Type B pancreatic cell (in vitro differentiated cells): ENCODE measurements at regions not wholly inside any gene's neighbourhood (a gene's known extent, or its start where the extent isn't known, plus 50 kb on each side); places are given as distances from the start of the nearest gene placed in this dataset.

Experiments used
- DNase-seq: peaks from one replicate; pipeline ENCODE4 v3.0.0; 2021; ENCODE audit warnings: mixed read lengths; ENCODE audit not compliant: unreplicated experiment; ENCODE audit errors: extremely low spot score
- H3K27ac Mint-ChIP-seq: 2 replicates; pipeline ENCODE4 v1.8.0; 2021; ENCODE audit warnings: mild to moderate bottlenecking, mixed read lengths
- H3K27me3 Mint-ChIP-seq: 2 replicates; pipeline ENCODE4 v1.8.0; 2021; ENCODE audit warnings: mixed read lengths
- H3K36me3 Mint-ChIP-seq: 2 replicates; pipeline ENCODE4 v1.8.0; 2021; ENCODE audit warnings: mixed read lengths
- H3K4me1 Mint-ChIP-seq: one replicate; pipeline ENCODE4 v1.8.0; 2021; ENCODE audit warnings: mixed read lengths; ENCODE audit not compliant: unreplicated experiment
- H3K4me3 Mint-ChIP-seq: 2 replicates; pipeline ENCODE4 v1.8.0; 2021; ENCODE audit warnings: mild to moderate bottlenecking, mixed read lengths
- H3K9me3 Mint-ChIP-seq: 2 replicates; pipeline ENCODE4 v1.8.0; 2021; ENCODE audit warnings: mixed read lengths
- TF ChIP-seq, protein P1 (sequence below): fragments of 200-600 bp; sonication (generic); conservative IDR thresholded peaks from 2 replicates; pipeline ENCODE4 v1.5.0; 2021; ENCODE audit warnings: antibody characterized with exemption, mild to moderate bottlenecking

DNA sequence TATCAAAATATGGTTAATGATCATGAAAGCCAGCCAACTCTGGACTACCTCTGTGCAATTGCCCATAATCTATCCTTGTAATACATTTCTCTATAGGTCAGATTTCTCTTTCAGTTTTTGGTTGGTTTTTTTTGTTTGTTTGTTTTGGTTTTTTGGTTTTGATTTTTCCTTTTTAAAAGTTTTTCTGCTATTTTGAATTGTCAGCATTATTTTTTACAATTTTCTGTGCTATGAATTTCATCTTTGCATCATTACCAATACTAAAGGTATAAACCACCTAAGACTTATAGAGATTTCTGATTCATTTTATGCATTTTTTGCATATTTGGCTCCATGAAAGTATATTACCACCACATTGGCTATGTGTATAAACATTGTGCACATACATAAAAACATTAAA, 799.6 kb downstream of the ADGRL2 start:
- H3K4me1 Mint-ChIP-seq, result no peaks in the 10 kb centered on the region
- no peak overlapping the region for H3K27ac Mint-ChIP-seq
- no peak for DNase-seq
- no peaks in the 10 kb centered on the region for H3K27me3 Mint-ChIP-seq
- no peak overlapping the region for H3K4me3 Mint-ChIP-seq
- TF ChIP-seq, protein P1, sequence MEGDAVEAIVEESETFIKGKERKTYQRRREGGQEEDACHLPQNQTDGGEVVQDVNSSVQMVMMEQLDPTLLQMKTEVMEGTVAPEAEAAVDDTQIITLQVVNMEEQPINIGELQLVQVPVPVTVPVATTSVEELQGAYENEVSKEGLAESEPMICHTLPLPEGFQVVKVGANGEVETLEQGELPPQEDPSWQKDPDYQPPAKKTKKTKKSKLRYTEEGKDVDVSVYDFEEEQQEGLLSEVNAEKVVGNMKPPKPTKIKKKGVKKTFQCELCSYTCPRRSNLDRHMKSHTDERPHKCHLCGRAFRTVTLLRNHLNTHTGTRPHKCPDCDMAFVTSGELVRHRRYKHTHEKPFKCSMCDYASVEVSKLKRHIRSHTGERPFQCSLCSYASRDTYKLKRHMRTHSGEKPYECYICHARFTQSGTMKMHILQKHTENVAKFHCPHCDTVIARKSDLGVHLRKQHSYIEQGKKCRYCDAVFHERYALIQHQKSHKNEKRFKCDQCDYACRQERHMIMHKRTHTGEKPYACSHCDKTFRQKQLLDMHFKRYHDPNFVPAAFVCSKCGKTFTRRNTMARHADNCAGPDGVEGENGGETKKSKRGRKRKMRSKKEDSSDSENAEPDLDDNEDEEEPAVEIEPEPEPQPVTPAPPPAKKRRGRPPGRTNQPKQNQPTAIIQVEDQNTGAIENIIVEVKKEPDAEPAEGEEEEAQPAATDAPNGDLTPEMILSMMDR, result no peak
- no peaks in the 10 kb centered on the region for H3K36me3 Mint-ChIP-seq
- H3K9me3 Mint-ChIP-seq, result no peaks in the 10 kb centered on the region

DNA sequence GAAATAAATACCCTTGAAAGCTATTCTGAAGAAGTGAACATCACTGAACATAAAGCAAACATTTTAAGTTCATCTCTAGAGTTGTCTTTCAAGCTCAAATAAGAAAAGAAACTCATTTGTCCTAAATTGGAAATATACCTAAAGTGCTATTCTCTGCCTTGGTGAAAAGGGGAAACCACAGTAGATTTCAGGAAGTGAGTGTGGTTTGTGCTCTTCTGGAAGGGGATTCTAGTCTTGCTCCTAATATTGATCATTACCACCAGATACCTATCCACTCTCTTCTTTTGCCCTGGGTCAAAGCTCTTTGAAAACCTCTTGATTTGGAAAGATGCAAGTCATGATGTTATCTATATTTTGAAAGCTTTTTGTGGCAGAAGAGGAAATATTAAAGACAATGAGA, 798.1 kb downstream of the ADGRL2 start:
- Mint-ChIP-seq H3K4me1 (no peaks in the 10 kb centered on the region), H3K27ac (no peak overlapping the region), H3K27me3 (no peaks in the 10 kb centered on the region), H3K4me3 (no peak overlapping the region), H3K36me3 (no peaks in the 10 kb centered on the region), H3K9me3 (no peaks in the 10 kb centered on the region)
- DNase-seq, result no peak
- TF ChIP-seq, protein P1, result no peak

DNA sequence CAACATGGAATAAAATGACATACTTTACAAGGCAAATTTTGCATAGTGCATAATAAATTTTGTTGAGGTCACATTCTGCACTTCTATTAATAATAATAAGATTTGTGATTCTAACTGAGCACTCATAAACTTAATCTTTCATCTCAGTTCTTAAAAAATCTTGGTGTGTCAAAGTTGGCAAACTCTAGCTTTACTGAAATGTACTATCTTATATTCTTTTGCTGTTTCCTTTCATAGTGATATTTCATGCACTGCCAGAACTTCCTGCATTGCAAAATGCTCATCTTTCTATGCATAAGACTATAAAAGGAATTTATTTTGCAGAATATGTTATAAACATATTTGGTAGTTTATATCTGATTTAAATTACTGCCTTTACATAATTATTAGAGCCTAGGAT, 797.6 kb downstream of the ADGRL2 start:
- no peaks in the 10 kb centered on the region for H3K27me3 Mint-ChIP-seq

DNA sequence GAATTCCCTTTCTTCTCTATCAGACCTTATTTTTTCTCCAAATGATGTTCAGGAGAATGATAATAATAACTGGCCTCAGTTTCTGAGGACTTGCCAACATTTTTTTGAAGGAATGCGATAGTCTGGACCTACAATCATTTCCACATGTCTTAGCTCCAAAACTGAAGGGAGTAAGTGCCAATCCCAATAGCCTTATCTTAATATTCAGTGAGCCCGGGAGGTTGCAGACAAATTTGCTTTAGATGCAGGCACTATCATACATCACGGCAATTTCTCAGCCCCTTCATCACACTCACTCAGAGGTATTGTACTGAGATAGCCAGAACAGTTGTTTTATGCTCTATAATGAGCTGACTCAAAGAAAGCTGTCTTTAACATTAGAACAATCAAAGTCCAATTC, 796.9 kb downstream of the ADGRL2 start:
- Mint-ChIP-seq H3K4me1 (no peaks in the 10 kb centered on the region), H3K36me3 (no peaks in the 10 kb centered on the region), H3K27me3 (no peaks in the 10 kb centered on the region), H3K4me3 (no peak overlapping the region), H3K27ac (no peak overlapping the region), H3K9me3 (peaks cover 3% of the 10 kb centered on the region)
- no peak for DNase-seq
- TF ChIP-seq, protein P1, result no peak

More for the DNA sequence above, 797.6 kb downstream of the ADGRL2 start:
- no peaks in the 10 kb centered on the region for H3K36me3 Mint-ChIP-seq
- H3K4me3 Mint-ChIP-seq, result no peak overlapping the region
- no peak overlapping the region for H3K27ac Mint-ChIP-seq
- no peaks in the 10 kb centered on the region for H3K9me3 Mint-ChIP-seq
- TF ChIP-seq, protein P1, result no peak
- no peaks in the 10 kb centered on the region for H3K4me1 Mint-ChIP-seq
- DNase-seq, result no peak

DNA sequence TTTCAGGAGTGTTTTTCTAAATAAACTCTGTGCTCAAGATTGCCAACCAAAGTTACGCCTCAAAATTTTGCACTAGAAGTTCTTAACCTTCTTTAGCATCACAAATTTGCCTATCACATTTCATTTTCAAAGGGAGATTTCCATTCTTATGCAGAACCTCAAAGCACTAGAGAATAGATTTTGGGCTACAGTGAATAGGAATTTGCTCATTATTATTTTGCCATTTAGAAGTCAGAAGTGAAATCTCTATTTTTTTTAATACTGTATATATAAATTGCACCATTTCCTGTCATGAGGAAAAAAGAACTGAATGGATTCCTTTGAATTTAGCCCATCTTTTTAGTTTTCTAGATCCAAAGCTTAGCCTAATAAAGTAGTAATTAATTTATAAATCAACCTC, 796.4 kb downstream of the ADGRL2 start:
- Mint-ChIP-seq H3K4me3 (no peak overlapping the region), H3K36me3 (no peaks in the 10 kb centered on the region), H3K9me3 (peaks cover 3% of the 10 kb centered on the region), H3K27me3 (no peaks in the 10 kb centered on the region), H3K4me1 (no peaks in the 10 kb centered on the region), H3K27ac (no peak overlapping the region)
- TF ChIP-seq, protein P1, result no peak
- no peak for DNase-seq

DNA sequence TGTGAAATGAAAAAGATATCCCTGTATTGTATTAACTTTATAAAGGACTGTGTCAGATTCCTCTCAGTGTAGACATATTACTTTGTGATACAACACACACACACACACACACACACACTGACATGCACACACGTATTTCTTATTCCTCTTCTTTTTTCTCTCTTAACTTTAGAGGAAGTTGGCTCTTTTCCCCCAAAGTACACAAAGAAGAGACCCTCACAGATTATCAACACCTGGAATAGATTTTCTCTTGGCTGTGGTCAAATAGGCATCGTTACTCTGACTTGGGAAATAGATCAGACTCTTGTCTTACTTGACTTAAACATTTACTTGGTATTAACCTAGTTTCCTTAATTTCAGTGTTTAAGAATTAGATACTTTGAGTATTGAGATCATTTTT, 792.8 kb downstream of the ADGRL2 start:
- H3K36me3 Mint-ChIP-seq, result no peaks in the 10 kb centered on the region
- TF ChIP-seq, protein P1, result no peak
- H3K27ac Mint-ChIP-seq, result no peak overlapping the region
- no peak for DNase-seq
- no peak overlapping the region for H3K4me3 Mint-ChIP-seq
- no peaks in the 10 kb centered on the region for H3K27me3 Mint-ChIP-seq
- peaks cover 3% of the 10 kb centered on the region for H3K9me3 Mint-ChIP-seq
- H3K4me1 Mint-ChIP-seq, result no peaks in the 10 kb centered on the region
